PFSK-1 (cell line): ENCODE measurements at regions not wholly inside any gene's neighbourhood (a gene's known extent, or its start where the extent isn't known, plus 50 kb on each side); places are given as distances from the start of the nearest gene placed in this dataset.

ENCODE experiments used
- FOXP2 ChIP-seq: optimal IDR thresholded peaks from 2 replicates; pipeline ENCODE3; 2011; ENCODE audit warnings: borderline replicate concordance, control low read depth, inconsistent platforms; ENCODE audit not compliant: insufficient read depth; ENCODE audit errors: extremely low read length, extremely low read depth
- POLR2AphosphoS5 ChIP-seq: IDR thresholded peaks from 2 replicates; pipeline ENCODE4 v1.6.1; 2012; ENCODE audit warnings: low read depth, mild to moderate bottlenecking, control low read depth, low read length, moderate library complexity
- SIN3A ChIP-seq: IDR thresholded peaks from 2 replicates; pipeline ENCODE4 v1.6.1; 2012; ENCODE audit warnings: mild to moderate bottlenecking, low read length, moderate library complexity, borderline replicate concordance; ENCODE audit not compliant: insufficient read depth
- TAF1 ChIP-seq: IDR thresholded peaks from 2 replicates; pipeline ENCODE4 v1.6.1; 2012; ENCODE audit warnings: low read length, control low read depth, borderline replicate concordance; ENCODE audit not compliant: insufficient read depth
- TF ChIP-seq, protein P1 (sequence below), 2 experiments: IDR thresholded peaks; 2 replicates each; pipeline versions ENCODE4 v1.6.1 to v1.8.0; 2011 to 2012; ENCODE audit warnings: low read depth in 2 of 2, low read length in 2 of 2, control low read depth in 1 of 2, inconsistent platforms in 1 of 2, mild to moderate bottlenecking in 1 of 2, moderate library complexity in 1 of 2; ENCODE audit not compliant: insufficient read depth in 1 of 2

DNA sequence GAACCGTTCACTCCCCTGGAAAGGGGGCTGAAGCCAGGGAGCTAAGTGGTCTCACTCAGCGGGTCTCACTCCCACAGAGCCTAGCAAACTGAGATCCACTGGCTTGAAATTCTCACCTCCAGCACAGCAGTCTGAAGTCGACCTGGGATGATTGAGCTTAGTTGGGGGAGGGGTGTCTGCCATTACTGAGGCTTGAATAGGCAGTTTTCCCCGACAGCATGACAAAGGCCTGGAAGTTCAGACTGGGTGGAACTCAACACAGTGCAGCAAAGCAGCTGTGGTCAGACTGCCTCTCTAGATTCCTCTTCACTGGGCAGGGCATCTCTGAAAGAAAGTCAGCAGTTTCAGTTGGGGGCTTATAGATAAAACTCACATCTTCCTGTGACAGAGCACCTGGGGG, 292.5 kb downstream of the NUP35 start:
- no peak for TF ChIP-seq FOXP2

DNA sequence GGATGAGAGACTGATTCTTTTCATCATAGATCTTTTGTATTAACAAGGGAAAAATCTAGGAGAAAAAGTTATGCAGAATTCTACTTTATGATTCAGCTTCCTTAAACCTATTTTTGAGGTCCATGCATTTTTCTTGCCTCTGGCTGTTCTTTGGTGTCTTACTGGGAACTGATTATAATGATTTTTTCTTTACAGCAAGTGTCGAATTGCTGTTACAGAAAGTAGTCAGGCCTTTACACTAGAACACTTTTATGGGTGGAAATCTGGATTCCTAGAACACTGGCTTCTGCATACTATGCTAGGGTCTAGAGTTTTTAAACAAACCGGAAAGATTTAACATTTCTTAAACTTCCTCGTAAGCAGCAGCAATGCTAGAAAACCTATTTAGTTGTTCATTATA, 302.6 kb downstream of the NUP35 start:
- TF ChIP-seq, protein P1, sequence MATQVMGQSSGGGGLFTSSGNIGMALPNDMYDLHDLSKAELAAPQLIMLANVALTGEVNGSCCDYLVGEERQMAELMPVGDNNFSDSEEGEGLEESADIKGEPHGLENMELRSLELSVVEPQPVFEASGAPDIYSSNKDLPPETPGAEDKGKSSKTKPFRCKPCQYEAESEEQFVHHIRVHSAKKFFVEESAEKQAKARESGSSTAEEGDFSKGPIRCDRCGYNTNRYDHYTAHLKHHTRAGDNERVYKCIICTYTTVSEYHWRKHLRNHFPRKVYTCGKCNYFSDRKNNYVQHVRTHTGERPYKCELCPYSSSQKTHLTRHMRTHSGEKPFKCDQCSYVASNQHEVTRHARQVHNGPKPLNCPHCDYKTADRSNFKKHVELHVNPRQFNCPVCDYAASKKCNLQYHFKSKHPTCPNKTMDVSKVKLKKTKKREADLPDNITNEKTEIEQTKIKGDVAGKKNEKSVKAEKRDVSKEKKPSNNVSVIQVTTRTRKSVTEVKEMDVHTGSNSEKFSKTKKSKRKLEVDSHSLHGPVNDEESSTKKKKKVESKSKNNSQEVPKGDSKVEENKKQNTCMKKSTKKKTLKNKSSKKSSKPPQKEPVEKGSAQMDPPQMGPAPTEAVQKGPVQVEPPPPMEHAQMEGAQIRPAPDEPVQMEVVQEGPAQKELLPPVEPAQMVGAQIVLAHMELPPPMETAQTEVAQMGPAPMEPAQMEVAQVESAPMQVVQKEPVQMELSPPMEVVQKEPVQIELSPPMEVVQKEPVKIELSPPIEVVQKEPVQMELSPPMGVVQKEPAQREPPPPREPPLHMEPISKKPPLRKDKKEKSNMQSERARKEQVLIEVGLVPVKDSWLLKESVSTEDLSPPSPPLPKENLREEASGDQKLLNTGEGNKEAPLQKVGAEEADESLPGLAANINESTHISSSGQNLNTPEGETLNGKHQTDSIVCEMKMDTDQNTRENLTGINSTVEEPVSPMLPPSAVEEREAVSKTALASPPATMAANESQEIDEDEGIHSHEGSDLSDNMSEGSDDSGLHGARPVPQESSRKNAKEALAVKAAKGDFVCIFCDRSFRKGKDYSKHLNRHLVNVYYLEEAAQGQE (IDR thresholded peaks at IDR 0.05; ENCODE audit: insufficient read depth in 1 of 2, low read depth in 2 of 2, low read length in 2 of 2), result no peak
- TF ChIP-seq TAF1, result no peak
- TF ChIP-seq POLR2AphosphoS5, result no peak
- TF ChIP-seq FOXP2, result no peak
- TF ChIP-seq SIN3A, result no peak

DNA sequence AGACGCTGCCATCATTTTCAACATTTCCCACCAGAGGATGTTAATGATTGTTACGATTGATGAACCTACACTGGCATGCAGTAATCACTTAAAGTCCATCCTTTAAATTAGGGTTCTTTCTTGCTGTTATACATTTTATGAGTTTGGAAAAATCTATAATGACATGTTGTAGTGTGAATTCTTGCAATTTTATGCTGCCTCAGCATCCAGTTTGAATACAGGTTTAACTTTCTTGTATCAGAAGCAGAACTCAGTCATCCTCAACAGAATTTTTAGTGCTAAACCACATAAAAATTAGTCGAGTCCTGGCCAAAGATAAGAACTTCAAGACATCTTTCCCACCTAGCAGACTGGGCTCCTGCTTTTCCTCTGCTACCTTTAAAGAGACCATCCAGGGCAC, 303.3 kb downstream of the NUP35 start:
- TF ChIP-seq SIN3A, result no peak
- TF ChIP-seq, protein P1 (IDR thresholded peaks at IDR 0.05; ENCODE audit: insufficient read depth in 1 of 2, low read depth in 2 of 2, low read length in 2 of 2), result no peak
- no peak for TF ChIP-seq POLR2AphosphoS5
- no peak for TF ChIP-seq FOXP2
- no peak for TF ChIP-seq TAF1

DNA sequence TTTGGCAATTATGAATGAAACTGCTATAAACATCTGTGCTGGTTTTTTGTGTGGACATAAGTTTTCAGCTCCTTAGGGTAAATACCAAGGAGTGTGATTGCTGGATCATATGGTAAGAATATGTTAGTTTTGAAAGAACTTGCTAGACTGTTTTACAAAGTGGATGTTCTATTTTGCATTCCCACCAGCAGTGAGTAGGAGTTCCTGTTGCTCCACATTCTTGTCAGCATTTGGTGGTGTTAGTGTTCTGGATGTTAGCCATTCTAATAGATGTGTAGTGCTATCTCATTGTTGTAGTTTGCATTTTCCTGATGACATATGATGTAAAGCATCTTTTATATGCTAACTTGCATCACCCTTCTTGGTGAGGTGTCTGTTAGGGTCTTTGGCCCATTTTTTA, 304.6 kb downstream of the NUP35 start:
- TF ChIP-seq TAF1 (no peak), POLR2AphosphoS5 (no peak), SIN3A (no peak), FOXP2 (no peak)
- TF ChIP-seq, protein P1 (IDR thresholded peaks at IDR 0.05; ENCODE audit: insufficient read depth in 1 of 2, low read depth in 2 of 2, low read length in 2 of 2), result no peak

DNA sequence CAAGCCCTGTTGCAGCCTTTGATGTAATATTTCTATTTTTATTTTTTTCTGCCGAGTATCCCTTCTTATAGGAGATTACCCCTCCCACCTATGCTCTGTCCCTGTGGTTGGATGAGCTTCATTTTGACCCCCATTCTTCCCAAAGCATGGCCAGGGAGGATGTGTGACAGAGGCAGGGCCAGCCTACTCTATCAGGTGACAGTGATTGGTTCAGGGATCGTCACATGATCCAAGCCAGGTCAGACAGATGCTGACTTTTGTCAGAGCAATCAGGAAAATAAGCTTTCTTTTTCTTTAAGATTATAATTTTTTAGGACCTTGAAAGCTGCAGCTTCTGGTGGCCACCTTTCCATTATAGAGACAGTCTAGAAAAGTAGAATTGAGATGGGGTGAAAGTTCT, 314.3 kb downstream of the NUP35 start:
- TF ChIP-seq TAF1 (no peak), FOXP2 (no peak), SIN3A (no peak), POLR2AphosphoS5 (no peak)
- TF ChIP-seq, protein P1 (IDR thresholded peaks at IDR 0.05; ENCODE audit: insufficient read depth in 1 of 2, low read depth in 2 of 2, low read length in 2 of 2), result no peak
